PC-3 (cell line): ENCODE measurements at regions not wholly inside any gene's neighbourhood (a gene's known extent, or its start where the extent isn't known, plus 50 kb on each side); places are given as distances from the start of the nearest gene placed in this dataset.

ENCODE experiments used
- EZH2phosphoT487 ChIP-seq: fragments of 300-600 bp; sonication (generic); IDR thresholded peaks from 2 replicates; pipeline ENCODE4 v1.6.1; 2018; ENCODE audit warnings: mild to moderate bottlenecking, antibody characterized with exemption, low read length, borderline replicate concordance
- TF ChIP-seq, protein P1 (sequence below): fragments of 300-600 bp; sonication (generic); conservative IDR thresholded peaks from 2 replicates; pipeline ENCODE4 v1.5.1; 2017; ENCODE audit warnings: antibody characterized with exemption, low read depth, mild to moderate bottlenecking, low read length

DNA sequence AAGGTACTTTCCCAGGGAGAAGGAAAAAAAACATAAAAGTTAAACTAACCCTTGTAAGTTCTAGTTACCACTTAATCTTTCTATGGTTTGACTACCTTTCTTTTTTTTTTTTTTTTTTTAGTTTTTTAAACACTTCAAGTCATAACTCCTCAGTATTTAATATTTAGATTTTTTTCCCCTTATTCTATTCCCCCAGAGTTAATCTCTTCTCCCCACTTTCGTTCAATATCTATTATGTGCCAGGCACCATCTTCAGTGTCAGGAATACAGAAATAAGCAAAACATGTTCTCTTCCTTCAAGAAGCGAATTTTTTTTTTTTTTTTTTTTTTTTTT lies 62.0 kb upstream of the LOC128125822 start:
- TF ChIP-seq EZH2phosphoT487, result no peak
- TF ChIP-seq, protein P1, sequence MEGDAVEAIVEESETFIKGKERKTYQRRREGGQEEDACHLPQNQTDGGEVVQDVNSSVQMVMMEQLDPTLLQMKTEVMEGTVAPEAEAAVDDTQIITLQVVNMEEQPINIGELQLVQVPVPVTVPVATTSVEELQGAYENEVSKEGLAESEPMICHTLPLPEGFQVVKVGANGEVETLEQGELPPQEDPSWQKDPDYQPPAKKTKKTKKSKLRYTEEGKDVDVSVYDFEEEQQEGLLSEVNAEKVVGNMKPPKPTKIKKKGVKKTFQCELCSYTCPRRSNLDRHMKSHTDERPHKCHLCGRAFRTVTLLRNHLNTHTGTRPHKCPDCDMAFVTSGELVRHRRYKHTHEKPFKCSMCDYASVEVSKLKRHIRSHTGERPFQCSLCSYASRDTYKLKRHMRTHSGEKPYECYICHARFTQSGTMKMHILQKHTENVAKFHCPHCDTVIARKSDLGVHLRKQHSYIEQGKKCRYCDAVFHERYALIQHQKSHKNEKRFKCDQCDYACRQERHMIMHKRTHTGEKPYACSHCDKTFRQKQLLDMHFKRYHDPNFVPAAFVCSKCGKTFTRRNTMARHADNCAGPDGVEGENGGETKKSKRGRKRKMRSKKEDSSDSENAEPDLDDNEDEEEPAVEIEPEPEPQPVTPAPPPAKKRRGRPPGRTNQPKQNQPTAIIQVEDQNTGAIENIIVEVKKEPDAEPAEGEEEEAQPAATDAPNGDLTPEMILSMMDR, result no peak
